ENCODE measurements at regions not wholly inside any gene's neighbourhood (a gene's known extent, or its start where the extent isn't known, plus 50 kb on each side); places are given as distances from the start of the nearest gene placed in this dataset.

DNA sequence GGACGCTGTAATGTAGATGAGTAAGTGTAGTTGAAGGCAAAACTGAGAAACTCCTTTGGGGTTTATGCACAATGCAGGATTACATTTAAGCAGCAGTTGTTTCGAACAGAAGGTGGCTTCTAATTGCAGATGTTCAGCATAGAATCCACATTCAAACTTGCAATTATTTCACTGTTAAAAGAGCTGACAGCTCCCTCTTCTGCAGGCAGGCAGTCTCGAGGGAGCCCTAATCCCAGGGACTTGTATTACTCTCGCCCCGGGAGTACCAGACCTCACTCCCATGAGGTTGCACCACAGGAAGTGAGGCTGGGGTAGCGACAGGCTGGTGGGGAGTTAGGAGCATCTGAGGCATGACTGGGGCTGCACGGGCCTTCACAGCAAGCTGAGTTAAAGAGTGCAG is 484.3 kb upstream of the EEF2KMT start:
- Histone ChIP-seq H3K36me3 (ENCODE audit: control insufficient read depth in 2 of 2, insufficient read depth in 2 of 2, low read length in 2 of 2) (no peaks in the 10 kb centered on the region), H3K9ac (ENCODE audit: low read length in 2 of 2) (no peak overlapping the region), H3K4me1 (ENCODE audit: control insufficient read depth, insufficient read depth, low read length) (no peaks in the 10 kb centered on the region), H3K9me3 (ENCODE audit: control insufficient read depth in 2 of 2, low read length in 2 of 2) (no peaks in the 10 kb centered on the region), H3K27ac (ENCODE audit: low read length) (no peak overlapping the region), H3K4me3 (ENCODE audit: low read length in 2 of 2) (no peak overlapping the region), H3K27me3 (ENCODE audit: control insufficient read depth in 1 of 2, insufficient read depth in 2 of 2, low read length in 2 of 2) (peaks cover 2 to 3% of the 10 kb centered on the region in 2 donors)

DNA sequence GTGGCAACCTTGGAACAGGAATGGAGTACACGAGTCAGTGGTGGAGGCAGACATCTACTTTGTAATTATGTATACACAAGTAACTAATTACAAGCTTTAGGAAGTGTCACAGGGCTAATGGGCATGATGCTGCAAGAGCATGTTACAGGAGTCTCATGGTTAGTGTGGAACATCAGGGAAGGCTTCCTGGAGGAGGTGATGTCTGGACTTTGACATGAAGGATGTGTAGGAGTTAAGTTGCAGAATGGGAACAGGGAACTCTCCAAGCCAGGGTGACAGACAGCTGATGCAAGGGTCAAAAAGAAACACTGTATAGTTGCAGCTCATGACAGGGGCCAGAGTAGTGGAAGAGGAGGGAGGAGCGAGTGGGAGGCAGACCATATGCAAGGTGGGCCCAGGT is 483.8 kb upstream of the EEF2KMT start:
- H3K36me3 ChIP-seq (ENCODE audit: control insufficient read depth in 2 of 2, insufficient read depth in 2 of 2, low read length in 2 of 2) = no peaks in the 10 kb centered on the region
- H3K9ac ChIP-seq (ENCODE audit: low read length in 2 of 2) = no peak overlapping the region
- H3K9me3 ChIP-seq (ENCODE audit: control insufficient read depth in 2 of 2, low read length in 2 of 2) = no peaks in the 10 kb centered on the region
- peaks cover 2% of the 10 kb centered on the region in 2 donors for H3K27me3 ChIP-seq (ENCODE audit: control insufficient read depth in 1 of 2, insufficient read depth in 2 of 2, low read length in 2 of 2)
- no peaks in the 10 kb centered on the region for H3K4me1 ChIP-seq (ENCODE audit: control insufficient read depth, insufficient read depth, low read length)
- H3K4me3 ChIP-seq (ENCODE audit: low read length in 2 of 2) = no peak overlapping the region
- H3K27ac ChIP-seq (ENCODE audit: low read length) = no peak overlapping the region

DNA sequence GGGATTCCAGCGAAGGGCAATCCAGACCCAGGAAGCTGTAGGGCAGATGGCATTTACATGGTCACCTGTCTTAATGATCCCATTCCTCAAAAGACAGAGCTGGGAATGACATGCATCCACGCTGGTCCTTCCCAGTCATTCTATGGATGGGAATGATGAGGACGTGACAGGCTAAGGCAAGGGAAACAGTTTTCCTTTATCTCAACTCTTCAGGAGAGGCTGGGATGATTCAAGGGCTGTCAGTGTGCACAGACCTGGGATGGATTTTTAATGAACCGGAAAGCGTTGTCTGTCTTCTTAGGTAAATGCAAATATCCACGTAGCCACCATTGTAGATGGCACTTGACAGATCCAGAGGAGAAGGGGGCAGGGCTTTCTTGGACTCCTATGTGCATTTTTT is 483.2 kb upstream of the EEF2KMT start:
- no peak overlapping the region for H3K4me3 ChIP-seq (ENCODE audit: low read length in 2 of 2)
- H3K27ac ChIP-seq (ENCODE audit: low read length) = no peak overlapping the region
- no peaks in the 10 kb centered on the region for H3K9me3 ChIP-seq (ENCODE audit: control insufficient read depth in 2 of 2, low read length in 2 of 2)
- no peaks in the 10 kb centered on the region for H3K36me3 ChIP-seq (ENCODE audit: control insufficient read depth in 2 of 2, insufficient read depth in 2 of 2, low read length in 2 of 2)
- H3K9ac ChIP-seq (ENCODE audit: low read length in 2 of 2) = no peak overlapping the region
- H3K4me1 ChIP-seq (ENCODE audit: control insufficient read depth, insufficient read depth, low read length) = no peaks in the 10 kb centered on the region
- H3K27me3 ChIP-seq (ENCODE audit: control insufficient read depth in 1 of 2, insufficient read depth in 2 of 2, low read length in 2 of 2) = peaks cover 2% of the 10 kb centered on the region in 2 donors

DNA sequence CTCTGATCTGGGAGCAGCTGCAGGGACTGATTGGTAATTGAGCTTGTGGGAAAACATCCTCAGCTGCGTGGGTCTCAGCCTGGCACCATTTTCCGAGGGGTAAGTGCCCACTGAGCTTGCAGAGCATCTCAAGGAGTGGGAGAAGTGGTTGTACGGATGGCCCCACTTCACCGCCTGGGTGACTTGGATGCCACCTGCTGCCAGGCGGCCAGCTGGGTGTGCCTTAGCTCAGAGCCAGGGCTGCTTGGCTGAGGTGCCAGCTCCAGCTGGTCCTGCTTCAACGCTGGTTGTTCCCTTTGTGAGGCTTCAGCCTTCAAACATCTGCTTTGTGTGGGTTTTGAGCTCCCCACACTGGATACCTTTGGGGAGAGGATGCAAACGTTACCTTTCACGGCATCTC is 482.7 kb upstream of the EEF2KMT start:
- no peak overlapping the region for H3K4me3 ChIP-seq (ENCODE audit: low read length in 2 of 2)
- no peaks in the 10 kb centered on the region for H3K4me1 ChIP-seq (ENCODE audit: control insufficient read depth, insufficient read depth, low read length)
- H3K27me3 ChIP-seq (ENCODE audit: control insufficient read depth in 1 of 2, insufficient read depth in 2 of 2, low read length in 2 of 2) = peaks cover 2% of the 10 kb centered on the region in 2 donors
- no peaks in the 10 kb centered on the region for H3K9me3 ChIP-seq (ENCODE audit: control insufficient read depth in 2 of 2, low read length in 2 of 2)
- no peaks in the 10 kb centered on the region for H3K36me3 ChIP-seq (ENCODE audit: control insufficient read depth in 2 of 2, insufficient read depth in 2 of 2, low read length in 2 of 2)
- H3K9ac ChIP-seq (ENCODE audit: low read length in 2 of 2) = no peak overlapping the region
- no peak overlapping the region for H3K27ac ChIP-seq (ENCODE audit: low read length)

DNA sequence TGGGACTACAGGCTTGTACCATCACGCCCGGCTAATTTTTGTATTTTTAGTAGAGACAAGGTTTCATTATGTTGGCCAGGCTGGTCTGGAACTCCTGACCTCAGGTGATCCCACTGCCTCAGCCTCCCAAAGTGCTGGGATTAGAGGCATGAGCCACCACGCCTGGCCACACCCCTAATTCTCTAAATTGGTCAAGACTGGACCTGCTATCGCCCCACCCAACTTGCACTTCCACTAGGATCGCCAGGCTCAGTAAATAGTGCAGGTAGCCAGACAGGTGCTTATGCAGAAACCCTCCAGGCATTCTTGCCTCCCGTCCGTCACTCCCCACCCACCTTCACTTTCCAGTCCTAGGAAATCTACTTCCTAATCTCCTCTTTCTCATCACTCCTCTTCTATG is 481.4 kb upstream of the EEF2KMT start:
- Histone ChIP-seq H3K4me3 (ENCODE audit: low read length in 2 of 2) (no peak overlapping the region), H3K9ac (ENCODE audit: low read length in 2 of 2) (no peak overlapping the region), H3K27me3 (ENCODE audit: control insufficient read depth in 1 of 2, insufficient read depth in 2 of 2, low read length in 2 of 2) (peaks cover 2% of the 10 kb centered on the region in 2 donors), H3K27ac (ENCODE audit: low read length) (no peak overlapping the region), H3K9me3 (ENCODE audit: control insufficient read depth in 2 of 2, low read length in 2 of 2) (no peaks in the 10 kb centered on the region), H3K4me1 (ENCODE audit: control insufficient read depth, insufficient read depth, low read length) (no peaks in the 10 kb centered on the region), H3K36me3 (ENCODE audit: control insufficient read depth in 2 of 2, insufficient read depth in 2 of 2, low read length in 2 of 2) (no peaks in the 10 kb centered on the region)

DNA sequence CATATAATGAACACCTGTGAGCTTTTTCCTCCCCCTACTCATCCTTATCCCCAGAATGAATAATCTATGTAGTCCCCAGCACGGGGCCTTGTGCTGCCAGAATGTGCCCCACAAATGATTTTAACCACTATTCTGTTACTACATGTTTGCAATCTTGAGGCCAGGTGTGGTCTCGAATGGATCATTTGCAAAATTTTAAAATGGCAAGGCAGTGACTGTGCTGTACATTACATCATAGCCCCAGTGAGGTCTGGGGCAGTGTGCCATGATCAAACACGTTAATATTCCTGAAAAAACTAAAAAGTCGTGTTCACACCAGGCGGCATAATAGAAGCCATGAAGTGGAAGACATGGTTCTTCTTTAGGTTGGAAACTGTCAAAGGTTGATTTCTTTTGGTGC is 479.9 kb upstream of the EEF2KMT start:
- H3K4me1 ChIP-seq (ENCODE audit: control insufficient read depth, insufficient read depth, low read length) = no peaks in the 10 kb centered on the region
- H3K36me3 ChIP-seq (ENCODE audit: control insufficient read depth in 2 of 2, insufficient read depth in 2 of 2, low read length in 2 of 2) = no peaks in the 10 kb centered on the region
- no peak overlapping the region for H3K27ac ChIP-seq (ENCODE audit: low read length)
- no peak overlapping the region for H3K9ac ChIP-seq (ENCODE audit: low read length in 2 of 2)
- H3K9me3 ChIP-seq (ENCODE audit: control insufficient read depth in 2 of 2, low read length in 2 of 2) = no peaks in the 10 kb centered on the region
- no peak overlapping the region for H3K4me3 ChIP-seq (ENCODE audit: low read length in 2 of 2)
- H3K27me3 ChIP-seq (ENCODE audit: control insufficient read depth in 1 of 2, insufficient read depth in 2 of 2, low read length in 2 of 2) = peaks cover 2% of the 10 kb centered on the region in 2 donors

DNA sequence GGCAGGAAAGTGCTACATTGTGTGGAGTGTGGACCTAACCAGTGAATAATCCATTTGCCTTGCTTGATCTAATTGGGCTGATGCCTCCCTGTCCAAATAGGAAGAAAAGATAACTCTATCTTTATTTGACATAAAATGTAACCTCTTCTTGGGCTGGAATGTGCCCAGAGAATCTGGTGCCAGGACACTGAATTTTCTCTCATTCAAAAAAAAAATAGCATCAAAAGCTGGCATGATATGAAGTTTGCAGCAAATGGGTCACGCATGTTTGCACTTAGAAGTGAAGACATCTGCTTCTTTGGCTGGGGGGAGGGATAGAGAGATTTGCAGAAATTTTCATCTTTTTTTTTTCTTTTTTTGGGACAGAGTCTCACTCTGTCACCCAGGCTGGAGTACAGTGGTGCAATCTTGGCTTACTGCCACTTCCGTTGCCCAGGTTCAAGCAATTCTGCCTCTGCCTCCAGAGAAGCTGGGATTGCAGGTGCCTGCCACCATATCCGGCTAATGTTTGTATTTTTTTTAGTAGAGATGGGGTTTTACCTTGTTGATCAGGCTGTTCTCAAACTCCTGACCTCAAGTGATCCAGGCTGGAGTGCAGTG is 478.2 kb upstream of the EEF2KMT start:
- Histone ChIP-seq H3K9me3 (ENCODE audit: control insufficient read depth in 2 of 2, low read length in 2 of 2) (no peaks in the 10 kb centered on the region), H3K9ac (ENCODE audit: low read length in 2 of 2) (no peak overlapping the region), H3K27ac (ENCODE audit: low read length) (no peak overlapping the region), H3K27me3 (ENCODE audit: control insufficient read depth in 1 of 2, insufficient read depth in 2 of 2, low read length in 2 of 2) (peaks cover 2% of the 10 kb centered on the region in 2 donors), H3K4me1 (ENCODE audit: control insufficient read depth, insufficient read depth, low read length) (no peaks in the 10 kb centered on the region), H3K4me3 (ENCODE audit: low read length in 2 of 2) (no peak overlapping the region), H3K36me3 (ENCODE audit: control insufficient read depth in 2 of 2, insufficient read depth in 2 of 2, low read length in 2 of 2) (no peaks in the 10 kb centered on the region)

DNA sequence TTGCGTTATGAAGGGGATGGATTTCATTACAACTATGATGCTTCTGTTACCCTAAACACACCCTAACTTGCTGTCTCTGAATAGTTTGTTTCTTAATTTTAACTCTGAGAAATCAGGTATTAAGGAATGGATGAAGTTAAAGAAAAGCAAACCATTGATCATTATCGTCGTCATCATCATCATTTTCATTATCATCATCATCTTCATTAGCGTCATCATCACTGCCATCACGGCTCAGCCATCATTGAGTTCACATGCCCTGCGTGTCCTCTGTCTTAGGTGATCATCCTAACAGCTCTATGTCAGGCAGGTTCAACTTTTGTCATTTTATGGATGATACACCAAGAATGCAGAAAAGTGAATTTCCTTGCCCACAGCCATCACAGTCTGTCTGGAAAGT is 477.5 kb upstream of the EEF2KMT start:
- Histone ChIP-seq H3K9me3 (ENCODE audit: control insufficient read depth in 2 of 2, low read length in 2 of 2) (peaks cover 0 to 3% of the 10 kb centered on the region in 2 donors), H3K36me3 (ENCODE audit: control insufficient read depth in 2 of 2, insufficient read depth in 2 of 2, low read length in 2 of 2) (no peaks in the 10 kb centered on the region), H3K27me3 (ENCODE audit: control insufficient read depth in 1 of 2, insufficient read depth in 2 of 2, low read length in 2 of 2) (peaks cover 0 to 2% of the 10 kb centered on the region in 2 donors), H3K4me3 (ENCODE audit: low read length in 2 of 2) (no peak overlapping the region), H3K27ac (ENCODE audit: low read length) (no peak overlapping the region), H3K9ac (ENCODE audit: low read length in 2 of 2) (no peak overlapping the region), H3K4me1 (ENCODE audit: control insufficient read depth, insufficient read depth, low read length) (no peaks in the 10 kb centered on the region)

DNA sequence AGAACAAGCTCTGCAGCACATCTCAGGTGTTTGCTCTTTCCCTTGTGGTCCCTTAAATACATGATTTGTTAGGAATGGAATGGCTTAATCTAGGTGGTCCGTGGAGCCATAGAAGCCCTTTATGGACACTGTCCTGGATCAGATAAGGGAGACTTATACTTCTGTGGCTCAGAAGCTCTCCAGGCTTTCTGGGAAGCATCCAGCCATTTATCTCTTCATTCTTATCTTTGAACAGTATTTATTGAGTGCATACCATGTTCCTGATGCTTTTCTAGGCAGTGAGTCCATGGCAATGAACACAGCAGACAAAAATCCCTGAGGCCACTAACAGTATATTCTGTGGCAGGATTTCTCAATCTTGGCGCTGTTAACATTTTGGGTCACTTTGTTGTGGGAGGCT is 474.5 kb upstream of the EEF2KMT start:
- Histone ChIP-seq H3K4me3 (ENCODE audit: low read length in 2 of 2) (no peak overlapping the region), H3K27me3 (ENCODE audit: control insufficient read depth in 1 of 2, insufficient read depth in 2 of 2, low read length in 2 of 2) (no peaks in the 10 kb centered on the region), H3K27ac (ENCODE audit: low read length) (no peak overlapping the region), H3K4me1 (ENCODE audit: control insufficient read depth, insufficient read depth, low read length) (no peaks in the 10 kb centered on the region), H3K9me3 (ENCODE audit: control insufficient read depth in 2 of 2, low read length in 2 of 2) (peaks cover 0 to 4% of the 10 kb centered on the region in 2 donors), H3K36me3 (ENCODE audit: control insufficient read depth in 2 of 2, insufficient read depth in 2 of 2, low read length in 2 of 2) (no peaks in the 10 kb centered on the region), H3K9ac (ENCODE audit: low read length in 2 of 2) (no peak overlapping the region)

DNA sequence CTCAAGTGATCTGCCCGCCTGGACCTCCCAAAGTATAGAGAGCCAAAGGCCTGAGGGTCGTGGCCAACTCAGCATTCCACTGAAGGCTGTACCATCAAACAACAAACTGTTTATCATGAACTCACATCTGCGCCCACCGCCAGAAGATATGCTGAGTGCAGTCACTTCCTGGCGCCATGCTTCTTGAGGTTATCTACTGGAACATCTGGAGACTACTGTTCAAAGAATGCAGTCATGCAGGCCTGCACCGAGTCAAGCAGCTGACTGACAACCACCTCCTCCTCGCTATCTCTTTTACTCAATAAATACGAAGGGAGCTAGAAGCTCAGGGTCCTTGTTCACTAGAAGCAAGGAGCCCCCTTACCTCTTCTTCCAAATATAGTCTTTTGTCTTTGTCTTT is 473.9 kb upstream of the EEF2KMT start:
- H3K4me1 ChIP-seq (ENCODE audit: control insufficient read depth, insufficient read depth, low read length) = no peaks in the 10 kb centered on the region
- no peak overlapping the region for H3K4me3 ChIP-seq (ENCODE audit: low read length in 2 of 2)
- no peak overlapping the region for H3K27ac ChIP-seq (ENCODE audit: low read length)
- peaks cover 0 to 4% of the 10 kb centered on the region in 2 donors for H3K9me3 ChIP-seq (ENCODE audit: control insufficient read depth in 2 of 2, low read length in 2 of 2)
- no peaks in the 10 kb centered on the region for H3K36me3 ChIP-seq (ENCODE audit: control insufficient read depth in 2 of 2, insufficient read depth in 2 of 2, low read length in 2 of 2)
- no peaks in the 10 kb centered on the region for H3K27me3 ChIP-seq (ENCODE audit: control insufficient read depth in 1 of 2, insufficient read depth in 2 of 2, low read length in 2 of 2)
- no peak overlapping the region for H3K9ac ChIP-seq (ENCODE audit: low read length in 2 of 2)

DNA sequence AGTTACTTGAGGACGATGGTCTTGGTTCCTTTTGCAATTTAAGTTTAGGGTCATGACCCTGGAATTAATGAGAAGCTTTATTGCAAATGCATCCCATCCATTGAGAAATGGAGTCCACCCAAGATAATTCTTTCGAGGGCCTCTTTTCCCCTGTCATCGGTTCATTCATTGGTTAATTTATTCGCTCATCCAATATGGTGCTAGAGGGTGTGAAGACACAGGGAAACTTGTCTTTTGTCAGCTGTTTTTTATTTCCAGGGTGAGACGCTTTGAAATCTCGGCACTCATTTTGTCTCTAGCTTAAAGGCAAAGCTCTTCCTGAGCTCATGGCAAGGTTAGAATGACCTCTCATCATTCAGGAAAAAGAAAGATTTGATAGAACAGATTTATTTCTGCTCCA is 464.2 kb upstream of the EEF2KMT start:
- no peak overlapping the region for H3K27ac ChIP-seq (ENCODE audit: low read length)
- H3K4me1 ChIP-seq (ENCODE audit: control insufficient read depth, insufficient read depth, low read length) = no peaks in the 10 kb centered on the region
- no peaks in the 10 kb centered on the region for H3K36me3 ChIP-seq (ENCODE audit: control insufficient read depth in 2 of 2, insufficient read depth in 2 of 2, low read length in 2 of 2)
- no peaks in the 10 kb centered on the region for H3K27me3 ChIP-seq (ENCODE audit: control insufficient read depth in 1 of 2, insufficient read depth in 2 of 2, low read length in 2 of 2)
- H3K9me3 ChIP-seq (ENCODE audit: control insufficient read depth in 2 of 2, low read length in 2 of 2) = peaks cover 2 to 4% of the 10 kb centered on the region in 2 donors
- H3K4me3 ChIP-seq (ENCODE audit: low read length in 2 of 2) = no peak overlapping the region
- H3K9ac ChIP-seq (ENCODE audit: low read length in 2 of 2) = no peak overlapping the region
